ENCODE measurements at regions not wholly inside any gene's neighbourhood (a gene's known extent, or its start where the extent isn't known, plus 50 kb on each side); places are given as distances from the start of the nearest gene placed in this dataset.

GRCh38 chr3:28743271-28743670, 394.6 kb upstream of the AZI2 start:
- TF ChIP-seq CTCF (conservative IDR thresholded peaks at IDR 0.05) (no peak), ZFX (IDR thresholded peaks at IDR 0.05) (no peak)
